ENCODE measurements at regions not wholly inside any gene's neighbourhood (a gene's known extent, or its start where the extent isn't known, plus 50 kb on each side); places are given as distances from the start of the nearest gene placed in this dataset.

DNA sequence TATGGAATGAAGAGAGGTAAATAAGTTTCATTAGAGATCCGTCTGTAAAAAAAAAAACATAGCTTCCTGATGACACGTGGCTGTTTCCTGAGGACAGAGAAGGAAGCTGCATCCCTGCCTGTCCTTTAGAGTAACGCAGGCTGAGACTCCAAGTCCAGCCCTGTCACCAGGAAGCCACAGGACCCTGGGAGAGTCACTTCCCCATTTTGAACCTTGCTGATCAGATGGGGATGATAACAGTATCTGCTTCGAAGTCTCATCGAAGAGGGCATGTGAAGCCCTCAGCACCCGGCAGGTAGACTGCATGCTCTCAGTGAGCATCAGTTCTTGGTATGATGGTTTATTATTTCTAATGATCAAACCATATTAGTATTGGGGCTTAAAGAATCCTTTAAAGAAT is 139.1 kb upstream of the KCNG1 start:
- Histone ChIP-seq H3K9ac (ENCODE audit: low read length in 2 of 2) (no peak overlapping the region), H3K4me1 (ENCODE audit: control insufficient read depth, insufficient read depth, low read length) (peaks cover 12% of the 10 kb centered on the region), H3K9me3 (ENCODE audit: control insufficient read depth in 2 of 2, low read length in 2 of 2) (no peaks in the 10 kb centered on the region), H3K27ac (ENCODE audit: low read length) (no peak overlapping the region), H3K4me3 (ENCODE audit: low read length in 2 of 2) (no peak overlapping the region), H3K36me3 (ENCODE audit: control insufficient read depth in 2 of 2, insufficient read depth in 2 of 2, low read length in 2 of 2) (no peaks in the 10 kb centered on the region), H3K27me3 (ENCODE audit: control insufficient read depth in 1 of 2, insufficient read depth in 2 of 2, low read length in 2 of 2) (peaks cover 0 to 5% of the 10 kb centered on the region in 2 donors)

DNA sequence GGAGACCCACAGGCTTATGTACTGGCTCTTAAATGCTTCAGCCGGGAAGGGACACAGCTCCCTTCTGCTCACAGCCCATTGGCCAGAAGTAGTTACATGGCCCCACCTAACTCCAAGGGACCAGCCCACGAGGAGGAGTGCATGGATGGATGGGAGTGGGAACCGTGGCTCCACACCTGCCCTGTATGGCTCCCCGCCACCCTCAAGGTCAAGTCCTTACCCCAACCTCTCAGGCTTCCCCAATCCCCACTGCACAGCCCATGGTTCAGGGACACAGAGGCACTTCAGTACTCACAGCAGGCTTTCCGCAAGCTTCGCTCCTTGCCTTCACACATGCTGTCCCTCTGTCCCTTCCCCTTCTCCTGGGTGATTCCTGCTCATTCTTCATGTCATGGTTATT is 137.9 kb upstream of the KCNG1 start:
- Histone ChIP-seq H3K4me3 (ENCODE audit: low read length in 2 of 2) (no peak overlapping the region), H3K27me3 (ENCODE audit: control insufficient read depth in 1 of 2, insufficient read depth in 2 of 2, low read length in 2 of 2) (peaks cover 0 to 5% of the 10 kb centered on the region in 2 donors), H3K36me3 (ENCODE audit: control insufficient read depth in 2 of 2, insufficient read depth in 2 of 2, low read length in 2 of 2) (no peaks in the 10 kb centered on the region), H3K9ac (ENCODE audit: low read length in 2 of 2) (no peak overlapping the region), H3K27ac (ENCODE audit: low read length) (no peak overlapping the region), H3K4me1 (ENCODE audit: control insufficient read depth, insufficient read depth, low read length) (peaks cover 24% of the 10 kb centered on the region), H3K9me3 (ENCODE audit: control insufficient read depth in 2 of 2, low read length in 2 of 2) (no peaks in the 10 kb centered on the region)

GRCh38 chr20:51159981-51160380 is 137.1 kb upstream of the KCNG1 start:
- Histone ChIP-seq H3K4me3 (ENCODE audit: low read length in 2 of 2) (no peak overlapping the region), H3K9ac (ENCODE audit: low read length in 2 of 2) (no peak overlapping the region), H3K27ac (ENCODE audit: low read length) (no peak overlapping the region), H3K36me3 (ENCODE audit: control insufficient read depth in 2 of 2, insufficient read depth in 2 of 2, low read length in 2 of 2) (no peaks in the 10 kb centered on the region), H3K27me3 (ENCODE audit: control insufficient read depth in 1 of 2, insufficient read depth in 2 of 2, low read length in 2 of 2) (peaks cover 0 to 5% of the 10 kb centered on the region in 2 donors), H3K4me1 (ENCODE audit: control insufficient read depth, insufficient read depth, low read length) (peaks cover 24% of the 10 kb centered on the region), H3K9me3 (ENCODE audit: control insufficient read depth in 2 of 2, low read length in 2 of 2) (no peaks in the 10 kb centered on the region)

- H3K27ac ChIP-seq (ENCODE audit: low read length), result no peak overlapping the region
- no peak overlapping the region for H3K4me3 ChIP-seq (ENCODE audit: low read length in 2 of 2)
- H3K36me3 ChIP-seq (ENCODE audit: control insufficient read depth in 2 of 2, insufficient read depth in 2 of 2, low read length in 2 of 2), result no peaks in the 10 kb centered on the region
- H3K4me1 ChIP-seq (ENCODE audit: control insufficient read depth, insufficient read depth, low read length), result peaks cover 24% of the 10 kb centered on the region
- H3K27me3 ChIP-seq (ENCODE audit: control insufficient read depth in 1 of 2, insufficient read depth in 2 of 2, low read length in 2 of 2), result peaks cover 0 to 5% of the 10 kb centered on the region in 2 donors
- no peaks in the 10 kb centered on the region for H3K9me3 ChIP-seq (ENCODE audit: control insufficient read depth in 2 of 2, low read length in 2 of 2)
- no peak overlapping the region for H3K9ac ChIP-seq (ENCODE audit: low read length in 2 of 2)
These were observed 136.4 kb upstream of the KCNG1 start for GRCh38 chr20:51159303-51159702.

DNA sequence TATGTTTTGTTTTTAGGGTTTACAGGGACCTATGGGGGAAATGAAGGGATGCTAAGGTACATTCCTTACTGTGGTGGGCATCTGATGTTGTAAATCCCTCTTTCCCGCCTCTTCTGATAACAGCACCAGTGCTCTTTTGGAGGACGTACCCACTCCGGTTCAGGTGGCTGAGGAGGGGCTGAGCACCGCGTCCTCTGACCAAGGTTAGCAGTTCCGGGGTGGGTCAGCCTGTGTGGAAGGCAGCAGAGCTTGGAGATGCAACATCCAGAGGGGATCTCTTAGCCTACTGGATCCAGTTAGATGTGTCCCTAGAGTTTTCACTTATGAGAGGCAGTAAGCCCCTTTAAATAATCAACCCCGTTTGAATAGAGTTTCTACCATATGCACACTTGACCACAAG is 135.3 kb upstream of the KCNG1 start:
- Histone ChIP-seq H3K9me3 (ENCODE audit: control insufficient read depth in 2 of 2, low read length in 2 of 2) (no peaks in the 10 kb centered on the region), H3K27me3 (ENCODE audit: control insufficient read depth in 1 of 2, insufficient read depth in 2 of 2, low read length in 2 of 2) (peaks cover 0 to 5% of the 10 kb centered on the region in 2 donors), H3K4me3 (ENCODE audit: low read length in 2 of 2) (no peak overlapping the region), H3K9ac (ENCODE audit: low read length in 2 of 2) (no peak overlapping the region), H3K27ac (ENCODE audit: low read length) (no peak overlapping the region), H3K4me1 (ENCODE audit: control insufficient read depth, insufficient read depth, low read length) (peaks cover 24% of the 10 kb centered on the region), H3K36me3 (ENCODE audit: control insufficient read depth in 2 of 2, insufficient read depth in 2 of 2, low read length in 2 of 2) (no peaks in the 10 kb centered on the region)

DNA sequence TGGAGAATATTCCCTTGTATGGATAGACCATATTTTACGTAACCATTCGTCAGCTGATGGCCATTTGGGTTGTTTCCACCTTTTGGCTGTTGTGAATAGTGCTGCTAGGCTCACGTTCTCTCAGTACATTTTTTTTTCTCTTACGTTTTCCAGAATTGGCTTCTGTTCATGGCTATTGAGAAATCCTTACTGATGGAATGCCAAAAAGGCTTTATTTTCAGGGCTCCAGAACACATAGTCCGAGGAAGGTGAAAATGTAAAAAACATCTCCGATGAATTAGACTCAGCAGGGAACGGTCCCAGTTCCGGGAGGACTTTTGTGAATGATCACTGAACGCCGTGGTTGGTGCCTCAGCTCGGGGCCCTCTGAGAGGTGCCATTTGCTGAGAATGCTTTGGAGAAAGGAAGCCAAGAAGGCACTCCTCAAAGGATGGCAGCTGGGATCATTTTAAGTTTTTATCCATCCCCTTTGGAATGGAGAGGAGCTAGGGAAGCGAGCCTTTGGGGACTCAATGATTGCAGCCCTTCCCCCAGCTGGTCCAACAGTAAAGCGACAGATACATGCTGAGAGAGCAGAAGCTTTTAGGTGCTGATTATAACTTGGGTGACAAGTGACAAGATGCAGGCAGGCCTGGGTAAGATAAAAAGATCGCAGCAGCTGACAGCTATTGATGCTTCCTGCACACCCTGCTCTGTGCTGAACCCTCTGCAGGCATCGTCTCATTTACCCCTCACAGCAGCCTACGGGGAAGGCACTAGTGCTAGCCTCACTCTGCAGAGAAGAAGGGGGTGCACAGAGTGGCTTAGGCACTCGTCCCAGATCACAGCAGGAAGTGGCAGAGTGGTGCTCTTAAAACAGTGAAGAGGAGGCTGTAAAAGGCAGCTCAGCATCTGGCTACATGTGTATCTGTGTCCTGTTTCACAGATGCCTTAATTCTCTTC is 133.4 kb upstream of the KCNG1 start:
- no peaks in the 10 kb centered on the region for H3K9me3 ChIP-seq (ENCODE audit: control insufficient read depth in 2 of 2, low read length in 2 of 2)
- H3K4me1 ChIP-seq (ENCODE audit: control insufficient read depth, insufficient read depth, low read length), result peaks cover 24% of the 10 kb centered on the region
- peak overlapping the region; percentile 33 for H3K27ac ChIP-seq (ENCODE audit: low read length)
- peaks cover 0 to 5% of the 10 kb centered on the region in 2 donors for H3K27me3 ChIP-seq (ENCODE audit: control insufficient read depth in 1 of 2, insufficient read depth in 2 of 2, low read length in 2 of 2)
- H3K36me3 ChIP-seq (ENCODE audit: control insufficient read depth in 2 of 2, insufficient read depth in 2 of 2, low read length in 2 of 2), result no peaks in the 10 kb centered on the region
- peak overlapping the region; percentile 25 to 58 for H3K4me3 ChIP-seq (ENCODE audit: low read length in 2 of 2)
- H3K9ac ChIP-seq (ENCODE audit: low read length in 2 of 2), result peak overlapping the region; percentile 7 to 29

- H3K27ac ChIP-seq (ENCODE audit: low read length), result peak overlapping the region; percentile 33
- H3K4me3 ChIP-seq (ENCODE audit: low read length in 2 of 2), result no peak overlapping the region
- peaks cover 24% of the 10 kb centered on the region for H3K4me1 ChIP-seq (ENCODE audit: control insufficient read depth, insufficient read depth, low read length)
- no peaks in the 10 kb centered on the region for H3K36me3 ChIP-seq (ENCODE audit: control insufficient read depth in 2 of 2, insufficient read depth in 2 of 2, low read length in 2 of 2)
- no peaks in the 10 kb centered on the region for H3K9me3 ChIP-seq (ENCODE audit: control insufficient read depth in 2 of 2, low read length in 2 of 2)
- peaks cover 0 to 2% of the 10 kb centered on the region in 2 donors for H3K27me3 ChIP-seq (ENCODE audit: control insufficient read depth in 1 of 2, insufficient read depth in 2 of 2, low read length in 2 of 2)
- no peak overlapping the region for H3K9ac ChIP-seq (ENCODE audit: low read length in 2 of 2)
These were observed 132.1 kb upstream of the KCNG1 start for GRCh38 chr20:51154708-51155690.

- Histone ChIP-seq H3K36me3 (ENCODE audit: control insufficient read depth in 2 of 2, insufficient read depth in 2 of 2, low read length in 2 of 2) (no peaks in the 10 kb centered on the region), H3K9ac (ENCODE audit: low read length in 2 of 2) (no peak overlapping the region), H3K27me3 (ENCODE audit: control insufficient read depth in 1 of 2, insufficient read depth in 2 of 2, low read length in 2 of 2) (peaks cover 0 to 2% of the 10 kb centered on the region in 2 donors), H3K4me1 (ENCODE audit: control insufficient read depth, insufficient read depth, low read length) (peaks cover 24% of the 10 kb centered on the region), H3K27ac (ENCODE audit: low read length) (no peak overlapping the region), H3K9me3 (ENCODE audit: control insufficient read depth in 2 of 2, low read length in 2 of 2) (no peaks in the 10 kb centered on the region), H3K4me3 (ENCODE audit: low read length in 2 of 2) (no peak overlapping the region)
These were observed 131.2 kb upstream of the KCNG1 start for GRCh38 chr20:51153867-51154707.

DNA sequence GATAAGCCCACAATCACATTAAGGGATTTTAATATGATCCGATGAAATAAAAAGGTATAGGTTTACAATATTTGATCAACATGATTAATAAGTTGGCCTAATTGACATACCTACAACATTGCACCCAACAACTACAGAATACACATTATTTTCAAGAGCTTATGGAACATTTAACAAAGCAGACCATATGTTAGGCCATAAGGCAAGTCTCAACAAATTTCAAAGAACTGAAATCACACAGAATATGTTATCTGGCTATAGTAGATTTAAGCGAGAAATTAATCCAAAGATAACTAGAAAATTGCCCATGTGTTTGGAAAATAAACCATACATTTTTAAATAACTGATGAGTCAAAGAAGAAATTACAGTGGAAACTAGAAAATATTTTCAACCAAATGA is 126.0 kb upstream of the KCNG1 start:
- Histone ChIP-seq H3K36me3 (ENCODE audit: control insufficient read depth in 2 of 2, insufficient read depth in 2 of 2, low read length in 2 of 2) (no peaks in the 10 kb centered on the region), H3K27ac (ENCODE audit: low read length) (no peak overlapping the region), H3K4me1 (ENCODE audit: control insufficient read depth, insufficient read depth, low read length) (no peaks in the 10 kb centered on the region), H3K27me3 (ENCODE audit: control insufficient read depth in 1 of 2, insufficient read depth in 2 of 2, low read length in 2 of 2) (no peaks in the 10 kb centered on the region), H3K4me3 (ENCODE audit: low read length in 2 of 2) (no peak overlapping the region), H3K9ac (ENCODE audit: low read length in 2 of 2) (no peak overlapping the region), H3K9me3 (ENCODE audit: control insufficient read depth in 2 of 2, low read length in 2 of 2) (no peaks in the 10 kb centered on the region)

- H3K27ac ChIP-seq (ENCODE audit: low read length), result no peak overlapping the region
- no peak overlapping the region for H3K4me3 ChIP-seq (ENCODE audit: low read length in 2 of 2)
These were observed 121.6 kb upstream of the KCNG1 start for GRCh38 chr20:51144476-51144875.

More at GRCh38 chr20:51144476-51144875, 121.6 kb upstream of the KCNG1 start:
- no peaks in the 10 kb centered on the region for H3K9me3 ChIP-seq (ENCODE audit: control insufficient read depth in 2 of 2, low read length in 2 of 2)
- no peaks in the 10 kb centered on the region for H3K4me1 ChIP-seq (ENCODE audit: control insufficient read depth, insufficient read depth, low read length)
- H3K9ac ChIP-seq (ENCODE audit: low read length in 2 of 2), result no peak overlapping the region
- H3K36me3 ChIP-seq (ENCODE audit: control insufficient read depth in 2 of 2, insufficient read depth in 2 of 2, low read length in 2 of 2), result no peaks in the 10 kb centered on the region
- no peaks in the 10 kb centered on the region for H3K27me3 ChIP-seq (ENCODE audit: control insufficient read depth in 1 of 2, insufficient read depth in 2 of 2, low read length in 2 of 2)

All from stomach smooth muscle (tissue), 2 donors.